ENCODE measurements at regions not wholly inside any gene's neighbourhood (a gene's known extent, or its start where the extent isn't known, plus 50 kb on each side); places are given as distances from the start of the nearest gene placed in this dataset.

GRCh38 chr6:145139140-145139850 is 596.0 kb downstream of the EPM2A start:
- intact Hi-C loops (cut with DNase I) = no loop called here
- no peak for TF ChIP-seq CTCF (IDR thresholded peaks at IDR 0.05)
- DNase-seq = no peak
- H3K9me3 ChIP-seq = no peaks in the 10 kb centered on the region
- no peak for FAIRE-seq
- WGBS, 2 donors = 61 to 65% methylated on average over 7 of the region's 7 CpGs
- no peaks in the 10 kb centered on the region for H3K36me3 ChIP-seq
- no peak overlapping the region for H3K4me3 ChIP-seq
- H3K27me3 ChIP-seq = no peaks in the 10 kb centered on the region
- no peak overlapping the region for H3K27ac ChIP-seq
- no peak for ATAC-seq
- peaks cover 0 to 4% (median 0%) of the 10 kb centered on the region in 3 donors for H3K4me1 ChIP-seq

GRCh38 chr6:145139895-145140294 is 595.4 kb downstream of the EPM2A start:
- ATAC-seq (no peak), FAIRE-seq (no peak), DNase-seq (no peak)
- intact Hi-C loops (cut with DNase I) = no loop called here
- no peak overlapping the region for H3K4me3 ChIP-seq
- no peak for TF ChIP-seq CTCF (IDR thresholded peaks at IDR 0.05)
- no peak overlapping the region for H3K27ac ChIP-seq
- no peaks in the 10 kb centered on the region for H3K36me3 ChIP-seq
- H3K27me3 ChIP-seq = no peaks in the 10 kb centered on the region
- peaks cover 0 to 4% (median 0%) of the 10 kb centered on the region in 3 donors for H3K4me1 ChIP-seq
- no peaks in the 10 kb centered on the region for H3K9me3 ChIP-seq

- H3K27ac ChIP-seq = no peak overlapping the region
- H3K9me3 ChIP-seq = no peaks in the 10 kb centered on the region
- H3K27me3 ChIP-seq = no peaks in the 10 kb centered on the region
- intact Hi-C loops (cut with DNase I) = no loop called here
- H3K4me1 ChIP-seq = peaks cover 0 to 4% (median 0%) of the 10 kb centered on the region in 3 donors
- ATAC-seq = no peak
- no peak for DNase-seq
- no peak for FAIRE-seq
- H3K4me3 ChIP-seq = no peak overlapping the region
- TF ChIP-seq CTCF (IDR thresholded peaks at IDR 0.05) = no peak
- H3K36me3 ChIP-seq = no peaks in the 10 kb centered on the region
Measured at GRCh38 chr6:145141572-145141971, 593.7 kb downstream of the EPM2A start.

GRCh38 chr6:145142958-145143357 is 592.4 kb downstream of the EPM2A start:
- Histone ChIP-seq H3K4me1 (peaks cover 0 to 4% (median 0%) of the 10 kb centered on the region in 3 donors), H3K27ac (no peak overlapping the region), H3K27me3 (no peaks in the 10 kb centered on the region), H3K36me3 (no peaks in the 10 kb centered on the region), H3K4me3 (no peak overlapping the region), H3K9me3 (no peaks in the 10 kb centered on the region)
- no peak for FAIRE-seq
- no peak for TF ChIP-seq CTCF (IDR thresholded peaks at IDR 0.05)
- 84% methylated on average over 1 of the region's 1 CpG for WGBS, 2 donors
- intact Hi-C loops (cut with DNase I) = no loop called here
- ATAC-seq = no peak
- no peak for DNase-seq

GRCh38 chr6:145143379-145143778 is 591.9 kb downstream of the EPM2A start:
- no peak for ATAC-seq
- no peak overlapping the region for H3K27ac ChIP-seq
- DNase-seq = no peak
- H3K4me1 ChIP-seq = peaks cover 0 to 4% (median 0%) of the 10 kb centered on the region in 3 donors
- no peaks in the 10 kb centered on the region for H3K9me3 ChIP-seq
- no peak for FAIRE-seq
- intact Hi-C loops (cut with DNase I) = no loop called here
- no peaks in the 10 kb centered on the region for H3K27me3 ChIP-seq
- H3K4me3 ChIP-seq = no peak overlapping the region
- no peaks in the 10 kb centered on the region for H3K36me3 ChIP-seq
- no peak for TF ChIP-seq CTCF (IDR thresholded peaks at IDR 0.05)
- WGBS, 2 donors = 69 to 83% methylated on average over 3 of the region's 3 CpGs
